GM12878 (cell line): ENCODE measurements at regions not wholly inside any gene's neighbourhood (a gene's known extent, or its start where the extent isn't known, plus 50 kb on each side); places are given as distances from the start of the nearest gene placed in this dataset.

Source experiments
- CTCF ChIP-seq, 3 experiments: IDR thresholded peaks in 2 of 3; conservative IDR thresholded peaks in 1 of 3; 2 replicates each; pipeline ENCODE4 v1.5.1; 2011; ENCODE audit warnings: low read depth in 3 of 3, low read length in 3 of 3, mild to moderate bottlenecking in 3 of 3, control low read depth in 2 of 3, moderate library complexity in 2 of 3, inconsistent platforms in 1 of 3, mixed read lengths in 1 of 3; ENCODE audit not compliant: control insufficient read depth in 2 of 3, insufficient read depth in 1 of 3; ENCODE audit errors: extremely low read depth in 1 of 3
- LARP7 ChIP-seq: fragments of 450-650 bp; IDR thresholded peaks from 2 replicates; pipeline ENCODE4 v1.6.1; 2017; ENCODE audit warnings: mild to moderate bottlenecking
- POLR2AphosphoS2 ChIP-seq: IDR thresholded peaks from 2 replicates; pipeline ENCODE4 v1.6.1; 2011; ENCODE audit warnings: low read depth, mild to moderate bottlenecking, low read length, improper control_type of control experiment, moderate library complexity
- POLR2AphosphoS5 ChIP-seq: IDR thresholded peaks from 2 replicates; pipeline ENCODE4 v1.6.1; 2011; ENCODE audit warnings: mild to moderate bottlenecking, low read length, inconsistent platforms
- SIN3A ChIP-seq: IDR thresholded peaks from 2 replicates; pipeline ENCODE4 v1.6.1; 2012; ENCODE audit warnings: low read depth, low read length, improper control_type of control experiment

- no peak for TF ChIP-seq CTCF (IDR thresholded peaks at IDR 0.05 in 2 of 3, conservative IDR thresholded peaks at IDR 0.05 in 1 of 3; ENCODE audit: control insufficient read depth in 2 of 3, extremely low read depth in 1 of 3, insufficient read depth in 1 of 3, low read depth in 3 of 3, low read length in 3 of 3)
- no peak for TF ChIP-seq LARP7
- no peak for TF ChIP-seq POLR2AphosphoS5
- no peak for TF ChIP-seq POLR2AphosphoS2
- no peak for TF ChIP-seq SIN3A
Observed at GRCh38 chr3:105960381-105960780, 91.6 kb upstream of the CBLB start.
